H9 (cell line): ENCODE measurements at regions not wholly inside any gene's neighbourhood (a gene's known extent, or its start where the extent isn't known, plus 50 kb on each side); places are given as distances from the start of the nearest gene placed in this dataset.

Source experiments
- DNase-seq: peaks from one replicate; pipeline ENCODE4 v3.0.0-alpha.2; 2017
- H2AFZ ChIP-seq: one replicate; pipeline ENCODE4 v1.6.1; 2013; ENCODE audit warnings: mild to moderate bottlenecking, low read length, control low read depth, moderate library complexity
- H2AK5ac ChIP-seq: 2 replicates; pipeline ENCODE4 v1.6.1; 2013; ENCODE audit warnings: low read length, control low read depth, mixed read lengths; ENCODE audit not compliant: insufficient read length
- H2BK120ac ChIP-seq: one replicate; pipeline ENCODE4 v1.6.1; 2013; ENCODE audit warnings: low read depth, mild to moderate bottlenecking, low read length, control low read depth, inconsistent platforms; ENCODE audit not compliant: poor library complexity, severe bottlenecking
- H2BK12ac ChIP-seq: 2 replicates; pipeline ENCODE4 v1.6.1; 2013; ENCODE audit warnings: low read length, control low read depth, mixed read lengths, low read depth; ENCODE audit not compliant: insufficient read length
- H2BK15ac ChIP-seq: 2 replicates; pipeline ENCODE4 v1.6.1; 2013; ENCODE audit warnings: low read depth, low read length, control low read depth
- H2BK20ac ChIP-seq: one replicate; pipeline ENCODE4 v1.6.1; 2013; ENCODE audit warnings: low read depth, mild to moderate bottlenecking, low read length, control low read depth, inconsistent platforms; ENCODE audit not compliant: poor library complexity, severe bottlenecking
- H2BK5ac ChIP-seq: 2 replicates; pipeline ENCODE4 v1.6.1; 2013; ENCODE audit warnings: low read length, control low read depth, mixed read lengths; ENCODE audit not compliant: insufficient read length
- H3K14ac ChIP-seq: 2 replicates; pipeline ENCODE4 v1.6.1; 2013; ENCODE audit warnings: low read length, control low read depth; ENCODE audit not compliant: insufficient read depth
- H3K18ac ChIP-seq: 2 replicates; pipeline ENCODE4 v1.6.1; 2013; ENCODE audit warnings: low read depth, mild to moderate bottlenecking, mixed read lengths, low read length, control low read depth; ENCODE audit not compliant: insufficient read length
- H3K23ac ChIP-seq: 2 replicates; pipeline ENCODE4 v1.6.1; 2013; ENCODE audit warnings: low read length, control low read depth, mixed read lengths, low read depth; ENCODE audit not compliant: insufficient read length
- H3K23me2 ChIP-seq: 2 replicates; pipeline ENCODE4 v1.6.1; 2013; ENCODE audit warnings: low read depth, mild to moderate bottlenecking, mixed read lengths, low read length, control low read depth; ENCODE audit not compliant: insufficient read length, poor library complexity, severe bottlenecking
- H3K27ac ChIP-seq: 2 replicates; pipeline ENCODE4 v1.5.1; 2013; ENCODE audit warnings: low read length, control low read depth, mixed read lengths, low read depth; ENCODE audit not compliant: insufficient read length
- H3K27me3 ChIP-seq: 2 replicates; pipeline ENCODE4 v1.6.1; 2013; ENCODE audit warnings: low read length, control low read depth, inconsistent platforms; ENCODE audit not compliant: insufficient read depth
- H3K4ac ChIP-seq: 2 replicates; pipeline ENCODE4 v1.6.1; 2013; ENCODE audit warnings: low read depth, mild to moderate bottlenecking, control low read depth, inconsistent platforms, low read length, moderate library complexity
- H3K4me1 ChIP-seq: 2 replicates; pipeline ENCODE4 v1.6.1; 2013; ENCODE audit warnings: low read length, control low read depth, inconsistent platforms; ENCODE audit not compliant: insufficient read depth
- H3K4me2 ChIP-seq: 2 replicates; pipeline ENCODE4 v1.6.1; 2013; ENCODE audit warnings: low read length, control low read depth, mixed read lengths; ENCODE audit not compliant: insufficient read length, insufficient read depth
- H3K56ac ChIP-seq: 2 replicates; pipeline ENCODE4 v1.6.1; 2013; ENCODE audit warnings: low read depth, mild to moderate bottlenecking, mixed read lengths, low read length, control low read depth; ENCODE audit not compliant: insufficient read length
- H3K79me1 ChIP-seq: 2 replicates; pipeline ENCODE4 v1.6.1; 2013; ENCODE audit warnings: low read depth, mild to moderate bottlenecking, moderate library complexity, low read length, control low read depth, inconsistent platforms; ENCODE audit not compliant: insufficient read depth, poor library complexity, severe bottlenecking
- H3K79me2 ChIP-seq: 2 replicates; pipeline ENCODE4 v1.6.1; 2013; ENCODE audit warnings: low read length, control low read depth, inconsistent platforms; ENCODE audit not compliant: insufficient read depth
- H3K9ac ChIP-seq: 2 replicates; pipeline ENCODE4 v1.6.1; 2013; ENCODE audit warnings: low read length, control low read depth, mixed read lengths; ENCODE audit not compliant: insufficient read length; ENCODE audit errors: extremely low read depth
- H3K9me3 ChIP-seq: one replicate; pipeline ENCODE4 v1.6.1; 2013; ENCODE audit warnings: low read depth, low read length, inconsistent platforms; ENCODE audit not compliant: control insufficient read depth
- H3T11ph ChIP-seq: one replicate; pipeline ENCODE4 v1.6.1; 2013; ENCODE audit warnings: mild to moderate bottlenecking, low read length, control low read depth, inconsistent platforms
- H4K20me1 ChIP-seq: one replicate; pipeline ENCODE4 v1.6.1; 2013; ENCODE audit not compliant: control insufficient read depth, insufficient read length, insufficient read depth
- H4K5ac ChIP-seq: 2 replicates; pipeline ENCODE4 v1.6.1; 2013; ENCODE audit warnings: low read depth, mild to moderate bottlenecking, mixed read lengths, low read length, control low read depth; ENCODE audit not compliant: insufficient read length
- H4K8ac ChIP-seq: replicated peaks from 2 replicates; pipeline ENCODE4 v1.6.1; 2013; ENCODE audit warnings: low read length, control low read depth, mixed read lengths, low read depth; ENCODE audit not compliant: insufficient read length
- H4K91ac ChIP-seq: 2 replicates; pipeline ENCODE4 v1.6.1; 2013; ENCODE audit warnings: low read depth, mild to moderate bottlenecking, moderate library complexity, mixed read lengths, low read length, control low read depth; ENCODE audit not compliant: insufficient read length
- H3K27ac Mint-ChIP-seq, 3 experiments: 2 replicates in 2 of 3; 3 replicates in 1 of 3; pipeline ENCODE4 v1.8.0; 2020 to 2021; ENCODE audit warnings: mixed read lengths in 3 of 3, mild to moderate bottlenecking in 1 of 3, moderate library complexity in 1 of 3
- H3K27me3 Mint-ChIP-seq: 2 replicates; pipeline ENCODE4 v1.8.0; 2021; ENCODE audit warnings: low read depth, mild to moderate bottlenecking, moderate library complexity, mixed read lengths
- H3K36me3 Mint-ChIP-seq, 3 experiments: 2 replicates in 2 of 3; 3 replicates in 1 of 3; pipeline ENCODE4 v1.8.0; 2020 to 2021; ENCODE audit warnings: low read depth in 3 of 3, mixed read lengths in 3 of 3; ENCODE audit not compliant: insufficient read depth in 1 of 3
- H3K4me1 Mint-ChIP-seq, 2 experiments: 2 replicates each; pipeline ENCODE4 v1.8.0; 2020; ENCODE audit warnings: mixed read lengths in 2 of 2
- H3K4me3 Mint-ChIP-seq, 2 experiments: 2 replicates in 1 of 2; 3 replicates in 1 of 2; pipeline ENCODE4 v1.8.0; 2020 to 2021; ENCODE audit warnings: mild to moderate bottlenecking in 2 of 2, mixed read lengths in 2 of 2, moderate library complexity in 1 of 2
- H3K9me3 Mint-ChIP-seq, 2 experiments: 2 replicates in 1 of 2; 3 replicates in 1 of 2; pipeline ENCODE4 v1.8.0; 2020; ENCODE audit warnings: mild to moderate bottlenecking in 2 of 2, mixed read lengths in 2 of 2, moderate library complexity in 1 of 2
- TF ChIP-seq, protein P1 (sequence below): fragments of 200-600 bp; sonication (generic); conservative IDR thresholded peaks from 3 replicates; pipeline ENCODE4 v1.8.0; 2021; ENCODE audit warnings: antibody characterized with exemption, mild to moderate bottlenecking

DNA sequence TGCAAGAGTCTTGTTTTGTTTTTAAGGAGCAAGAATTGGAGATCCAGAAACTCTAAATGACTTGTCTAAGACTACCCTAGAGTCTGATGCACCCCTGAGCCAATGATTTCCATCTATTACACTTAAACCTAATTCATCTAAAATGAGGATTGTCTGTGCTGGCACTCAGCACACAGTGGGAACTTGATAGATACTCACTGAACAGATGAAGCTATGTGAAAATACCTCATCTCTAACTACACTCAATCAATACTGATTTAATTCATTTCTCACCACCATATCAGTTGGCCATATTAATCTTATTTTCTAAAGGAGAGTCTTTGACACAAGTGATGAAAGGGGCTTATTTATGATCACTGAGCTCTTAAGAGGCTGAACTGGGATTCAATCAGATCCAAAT is 262.1 kb downstream of the HS3ST1 start:
- Histone ChIP-seq H3K9ac (no peak overlapping the region), H3K18ac (no peak overlapping the region), H3K27me3 (no peaks in the 10 kb centered on the region), H2BK120ac (no peak overlapping the region), H4K8ac (no peak overlapping the region), H3K14ac (no peak overlapping the region), H3K4me1 (no peaks in the 10 kb centered on the region), H3K4ac (no peak overlapping the region), H3T11ph (no peak overlapping the region), H2BK5ac (no peak overlapping the region), H2BK12ac (no peak overlapping the region), H3K79me2 (no peaks in the 10 kb centered on the region), H3K23me2 (no peaks in the 10 kb centered on the region), H3K4me2 (no peak overlapping the region), H3K79me1 (no peaks in the 10 kb centered on the region), H4K5ac (no peak overlapping the region), H3K23ac (no peak overlapping the region), H2BK20ac (no peak overlapping the region), H3K27ac (no peak overlapping the region), H2AK5ac (no peak overlapping the region), H2BK15ac (no peak overlapping the region), H4K91ac (no peak overlapping the region), H3K9me3 (no peaks in the 10 kb centered on the region), H2AFZ (no peak overlapping the region), H3K56ac (no peak overlapping the region), H4K20me1 (no peaks in the 10 kb centered on the region)
- DNase-seq: no peak
- H3K27ac Mint-ChIP-seq: no peak overlapping the region
- no peaks in the 10 kb centered on the region for H3K9me3 Mint-ChIP-seq
- no peak overlapping the region for H3K4me3 Mint-ChIP-seq
- H3K27me3 Mint-ChIP-seq: no peaks in the 10 kb centered on the region
- H3K36me3 Mint-ChIP-seq: peaks cover 0 to 3% (median 0%) of the 10 kb centered on the region in 3 experiments; a peak in 1 of 7 replicates
- H3K4me1 Mint-ChIP-seq: no peaks in the 10 kb centered on the region
- TF ChIP-seq, protein P1, sequence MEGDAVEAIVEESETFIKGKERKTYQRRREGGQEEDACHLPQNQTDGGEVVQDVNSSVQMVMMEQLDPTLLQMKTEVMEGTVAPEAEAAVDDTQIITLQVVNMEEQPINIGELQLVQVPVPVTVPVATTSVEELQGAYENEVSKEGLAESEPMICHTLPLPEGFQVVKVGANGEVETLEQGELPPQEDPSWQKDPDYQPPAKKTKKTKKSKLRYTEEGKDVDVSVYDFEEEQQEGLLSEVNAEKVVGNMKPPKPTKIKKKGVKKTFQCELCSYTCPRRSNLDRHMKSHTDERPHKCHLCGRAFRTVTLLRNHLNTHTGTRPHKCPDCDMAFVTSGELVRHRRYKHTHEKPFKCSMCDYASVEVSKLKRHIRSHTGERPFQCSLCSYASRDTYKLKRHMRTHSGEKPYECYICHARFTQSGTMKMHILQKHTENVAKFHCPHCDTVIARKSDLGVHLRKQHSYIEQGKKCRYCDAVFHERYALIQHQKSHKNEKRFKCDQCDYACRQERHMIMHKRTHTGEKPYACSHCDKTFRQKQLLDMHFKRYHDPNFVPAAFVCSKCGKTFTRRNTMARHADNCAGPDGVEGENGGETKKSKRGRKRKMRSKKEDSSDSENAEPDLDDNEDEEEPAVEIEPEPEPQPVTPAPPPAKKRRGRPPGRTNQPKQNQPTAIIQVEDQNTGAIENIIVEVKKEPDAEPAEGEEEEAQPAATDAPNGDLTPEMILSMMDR: no peak
